GM12878 (cell line): ENCODE measurements at regions not wholly inside any gene's neighbourhood (a gene's known extent, or its start where the extent isn't known, plus 50 kb on each side); places are given as distances from the start of the nearest gene placed in this dataset.

ENCODE experiments used
- ASH2L ChIP-seq: fragments of 300-600, 200-600 bp; sonication (generic); IDR thresholded peaks from 2 replicates; pipeline ENCODE4 v1.6.1; 2017; ENCODE audit warnings: low read depth, mild to moderate bottlenecking, borderline replicate concordance
- ATF7 ChIP-seq: fragments of 450-650 bp; IDR thresholded peaks from 2 replicates; pipeline ENCODE4 v1.6.1; 2016; ENCODE audit warnings: low read depth, mild to moderate bottlenecking
- CEBPB ChIP-seq, 2 experiments: fragments of 150-350 bp in 1 of 2; IDR thresholded peaks; 2 replicates each; pipeline ENCODE4 v1.6.1; 2012 to 2014; ENCODE audit warnings: low read depth in 2 of 2, low read length in 2 of 2, borderline replicate concordance in 1 of 2, inconsistent platforms in 1 of 2
- CREM ChIP-seq: IDR thresholded peaks from 2 replicates; pipeline ENCODE4 v1.6.1; 2014; ENCODE audit warnings: antibody characterized with exemption, low read depth
- JUNB ChIP-seq: IDR thresholded peaks from 2 replicates; pipeline ENCODE4 v1.6.1; 2016; ENCODE audit warnings: antibody characterized with exemption, mild to moderate bottlenecking
- MEF2B ChIP-seq: fragments of 450-650 bp; IDR thresholded peaks from 2 replicates; pipeline ENCODE4 v1.6.1; 2018; ENCODE audit warnings: mild to moderate bottlenecking, moderate library complexity; ENCODE audit not compliant: partially characterized antibody, poor library complexity, severe bottlenecking
- MTA2 ChIP-seq: fragments of 450-650 bp; IDR thresholded peaks from 2 replicates; pipeline ENCODE4 v1.6.1; 2016; ENCODE audit warnings: low read depth, mild to moderate bottlenecking, moderate library complexity
- NKRF ChIP-seq: fragments of 450-650 bp; conservative IDR thresholded peaks from 2 replicates; pipeline ENCODE4 v1.6.1; 2017; ENCODE audit warnings: mild to moderate bottlenecking, moderate library complexity
- NR2C2 ChIP-seq: IDR thresholded peaks from 2 replicates; pipeline ENCODE4 v1.6.1; 2011; ENCODE audit warnings: borderline replicate concordance, low read depth; ENCODE audit not compliant: control insufficient read depth, insufficient read length
- NR2F1 ChIP-seq: fragments of 450-650 bp; conservative IDR thresholded peaks from 2 replicates; pipeline ENCODE4 v1.6.1; 2017; ENCODE audit warnings: mild to moderate bottlenecking
- RELB ChIP-seq: fragments of 450-650 bp; IDR thresholded peaks from 2 replicates; pipeline ENCODE4 v1.6.1; 2017; ENCODE audit warnings: low read depth, mild to moderate bottlenecking, moderate library complexity
- SP1 ChIP-seq: IDR thresholded peaks from one replicate; pipeline ENCODE4 v1.6.1; 2011; ENCODE audit warnings: low read depth, low read length
- SPI1 ChIP-seq: IDR thresholded peaks from 2 replicates; pipeline ENCODE4 v1.6.1; 2011; ENCODE audit warnings: low read depth, mild to moderate bottlenecking, low read length, moderate library complexity, borderline replicate concordance; ENCODE audit not compliant: insufficient read depth
- TBL1XR1 ChIP-seq: IDR thresholded peaks from 2 replicates; pipeline ENCODE4 v1.6.1; 2012; ENCODE audit warnings: low read depth, low read length, improper control_type of control experiment
- ZNF207 ChIP-seq: fragments of 450-650 bp; IDR thresholded peaks from 2 replicates; pipeline ENCODE4 v1.6.1; 2014; ENCODE audit warnings: antibody characterized with exemption, mild to moderate bottlenecking, borderline replicate concordance
- ZNF24 ChIP-seq: fragments of 450-650 bp; IDR thresholded peaks from 2 replicates; pipeline ENCODE4 v1.6.1; 2017; ENCODE audit warnings: antibody characterized with exemption, mild to moderate bottlenecking
- TF ChIP-seq, protein P1 (sequence below): fragments of 450-650 bp; IDR thresholded peaks from 2 replicates; pipeline ENCODE4 v1.6.1; 2017; ENCODE audit warnings: mild to moderate bottlenecking, low read depth, inconsistent platforms; ENCODE audit not compliant: poor library complexity, severe bottlenecking
- TF ChIP-seq, protein P2 (sequence below): fragments of 450-650 bp; IDR thresholded peaks from 2 replicates; pipeline ENCODE4 v1.6.1; 2017; ENCODE audit warnings: mild to moderate bottlenecking, moderate library complexity

- TF ChIP-seq CEBPB (IDR thresholded peaks at IDR 0.05; ENCODE audit: borderline replicate concordance in 1 of 2, low read depth in 2 of 2, low read length in 2 of 2) (no peak), NKRF (no peak), SPI1 (peak; percentile 97), NR2F1 (0 out of 2 replicates have a peak, but pooled peaks have one; percentile 51), RELB (peak; percentile 92), ATF7 (peak; percentile 45), CREM (peak; percentile 77), TBL1XR1 (0 out of 2 replicates have a peak, but pooled peaks have one; percentile 60), MTA2 (peak; percentile 87), SP1 (no peak), ZNF24 (peak; percentile 58; the same call in 1 of the 2 replicates), ZNF207 (no peak), NR2C2 (no peak), JUNB (peak; percentile 76), ASH2L (no peak), MEF2B (peak; percentile 95)
- TF ChIP-seq, protein P1, sequence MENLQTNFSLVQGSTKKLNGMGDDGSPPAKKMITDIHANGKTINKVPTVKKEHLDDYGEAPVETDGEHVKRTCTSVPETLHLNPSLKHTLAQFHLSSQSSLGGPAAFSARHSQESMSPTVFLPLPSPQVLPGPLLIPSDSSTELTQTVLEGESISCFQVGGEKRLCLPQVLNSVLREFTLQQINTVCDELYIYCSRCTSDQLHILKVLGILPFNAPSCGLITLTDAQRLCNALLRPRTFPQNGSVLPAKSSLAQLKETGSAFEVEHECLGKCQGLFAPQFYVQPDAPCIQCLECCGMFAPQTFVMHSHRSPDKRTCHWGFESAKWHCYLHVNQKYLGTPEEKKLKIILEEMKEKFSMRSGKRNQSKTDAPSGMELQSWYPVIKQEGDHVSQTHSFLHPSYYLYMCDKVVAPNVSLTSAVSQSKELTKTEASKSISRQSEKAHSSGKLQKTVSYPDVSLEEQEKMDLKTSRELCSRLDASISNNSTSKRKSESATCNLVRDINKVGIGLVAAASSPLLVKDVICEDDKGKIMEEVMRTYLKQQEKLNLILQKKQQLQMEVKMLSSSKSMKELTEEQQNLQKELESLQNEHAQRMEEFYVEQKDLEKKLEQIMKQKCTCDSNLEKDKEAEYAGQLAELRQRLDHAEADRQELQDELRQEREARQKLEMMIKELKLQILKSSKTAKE: peak; percentile 74
- TF ChIP-seq, protein P2, sequence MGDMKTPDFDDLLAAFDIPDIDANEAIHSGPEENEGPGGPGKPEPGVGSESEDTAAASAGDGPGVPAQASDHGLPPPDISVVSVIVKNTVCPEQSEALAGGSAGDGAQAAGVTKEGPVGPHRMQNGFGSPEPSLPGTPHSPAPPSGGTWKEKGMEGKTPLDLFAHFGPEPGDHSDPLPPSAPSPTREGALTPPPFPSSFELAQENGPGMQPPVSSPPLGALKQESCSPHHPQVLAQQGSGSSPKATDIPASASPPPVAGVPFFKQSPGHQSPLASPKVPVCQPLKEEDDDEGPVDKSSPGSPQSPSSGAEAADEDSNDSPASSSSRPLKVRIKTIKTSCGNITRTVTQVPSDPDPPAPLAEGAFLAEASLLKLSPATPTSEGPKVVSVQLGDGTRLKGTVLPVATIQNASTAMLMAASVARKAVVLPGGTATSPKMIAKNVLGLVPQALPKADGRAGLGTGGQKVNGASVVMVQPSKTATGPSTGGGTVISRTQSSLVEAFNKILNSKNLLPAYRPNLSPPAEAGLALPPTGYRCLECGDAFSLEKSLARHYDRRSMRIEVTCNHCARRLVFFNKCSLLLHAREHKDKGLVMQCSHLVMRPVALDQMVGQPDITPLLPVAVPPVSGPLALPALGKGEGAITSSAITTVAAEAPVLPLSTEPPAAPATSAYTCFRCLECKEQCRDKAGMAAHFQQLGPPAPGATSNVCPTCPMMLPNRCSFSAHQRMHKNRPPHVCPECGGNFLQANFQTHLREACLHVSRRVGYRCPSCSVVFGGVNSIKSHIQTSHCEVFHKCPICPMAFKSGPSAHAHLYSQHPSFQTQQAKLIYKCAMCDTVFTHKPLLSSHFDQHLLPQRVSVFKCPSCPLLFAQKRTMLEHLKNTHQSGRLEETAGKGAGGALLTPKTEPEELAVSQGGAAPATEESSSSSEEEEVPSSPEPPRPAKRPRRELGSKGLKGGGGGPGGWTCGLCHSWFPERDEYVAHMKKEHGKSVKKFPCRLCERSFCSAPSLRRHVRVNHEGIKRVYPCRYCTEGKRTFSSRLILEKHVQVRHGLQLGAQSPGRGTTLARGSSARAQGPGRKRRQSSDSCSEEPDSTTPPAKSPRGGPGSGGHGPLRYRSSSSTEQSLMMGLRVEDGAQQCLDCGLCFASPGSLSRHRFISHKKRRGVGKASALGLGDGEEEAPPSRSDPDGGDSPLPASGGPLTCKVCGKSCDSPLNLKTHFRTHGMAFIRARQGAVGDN: no peak; the same call in 1 of the 2 replicates
Observed at GRCh38 chr2:161088658-161089350, 71.4 kb upstream of the TANK start (continued).
